ENCODE measurements at regions not wholly inside any gene's neighbourhood (a gene's known extent, or its start where the extent isn't known, plus 50 kb on each side); places are given as distances from the start of the nearest gene placed in this dataset.

GRCh38 chr10:131580076-131580652 lies 268.6 kb upstream of the TCERG1L start:
- no peak for ATAC-seq
- TF ChIP-seq ZNF24 (IDR thresholded peaks at IDR 0.05): no peak
- DNase-seq (ENCODE audit: low read depth, low spot score): no peak

GRCh38 chr10:131580674-131581073 lies 269.2 kb upstream of the TCERG1L start:
- ATAC-seq (no peak), DNase-seq (ENCODE audit: low read depth, low spot score) (no peak), FAIRE-seq (no peak)
- Histone ChIP-seq H3K27ac (ENCODE audit: control insufficient read depth, insufficient read depth) (no peak overlapping the region), H3K79me2 (ENCODE audit: control insufficient read depth, insufficient read depth, low read length) (no peaks in the 10 kb centered on the region), H3K4me2 (ENCODE audit: control insufficient read depth, insufficient read depth) (no peak overlapping the region), H3K4me1 (ENCODE audit: control insufficient read depth, insufficient read depth, low read length) (no peaks in the 10 kb centered on the region), H3K4me3 (no peak overlapping the region), H3K36me3 (ENCODE audit: control insufficient read depth in 2 of 2, insufficient read depth in 2 of 2, low read length in 1 of 2) (no peaks in the 10 kb centered on the region), H3K27me3 (replicated peaks in 1 of 2; ENCODE audit: control insufficient read depth in 2 of 2, insufficient read depth in 2 of 2, low read length in 1 of 2) (no peaks in the 10 kb centered on the region), H3K9ac (ENCODE audit: control insufficient read depth, insufficient read depth, low read length) (no peak overlapping the region), H4K20me1 (ENCODE audit: control insufficient read depth, insufficient read depth) (no peaks in the 10 kb centered on the region), H2AFZ (ENCODE audit: control insufficient read depth, low read depth, low read length) (no peak overlapping the region), H3K9me3 (replicated peaks; ENCODE audit: control insufficient read depth, insufficient read depth, low read length) (no peaks in the 10 kb centered on the region)
- TF ChIP-seq GABPA (IDR thresholded peaks at IDR 0.05; ENCODE audit: low read depth): no peak
- no peak for TF ChIP-seq YBX1 (IDR thresholded peaks at IDR 0.05)
- TF ChIP-seq POLR2AphosphoS5 (IDR thresholded peaks at IDR 0.05; ENCODE audit: low read length): no peak
- TF ChIP-seq ETV6 (conservative IDR thresholded peaks at IDR 0.05 in 1 of 2, IDR thresholded peaks at IDR 0.05 in 1 of 2; ENCODE audit: borderline replicate concordance in 1 of 2, low read depth in 1 of 2): no peak
- no peak for TF ChIP-seq SIX5 (IDR thresholded peaks at IDR 0.05; ENCODE audit: low read depth, low read length, severe bottlenecking)
- TF ChIP-seq, protein P1, sequence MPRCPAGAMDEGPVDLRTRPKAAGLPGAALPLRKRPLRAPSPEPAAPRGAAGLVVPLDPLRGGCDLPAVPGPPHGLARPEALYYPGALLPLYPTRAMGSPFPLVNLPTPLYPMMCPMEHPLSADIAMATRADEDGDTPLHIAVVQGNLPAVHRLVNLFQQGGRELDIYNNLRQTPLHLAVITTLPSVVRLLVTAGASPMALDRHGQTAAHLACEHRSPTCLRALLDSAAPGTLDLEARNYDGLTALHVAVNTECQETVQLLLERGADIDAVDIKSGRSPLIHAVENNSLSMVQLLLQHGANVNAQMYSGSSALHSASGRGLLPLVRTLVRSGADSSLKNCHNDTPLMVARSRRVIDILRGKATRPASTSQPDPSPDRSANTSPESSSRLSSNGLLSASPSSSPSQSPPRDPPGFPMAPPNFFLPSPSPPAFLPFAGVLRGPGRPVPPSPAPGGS (IDR thresholded peaks at IDR 0.05; ENCODE audit: borderline replicate concordance, insufficient read depth, low read depth, low read length, poor library complexity, severe bottlenecking): no peak
- TF ChIP-seq CBFB (IDR thresholded peaks at IDR 0.05; ENCODE audit: low read depth): no peak
- TF ChIP-seq ZNF592 (IDR thresholded peaks at IDR 0.05): no peak
- intact Hi-C loops (cut with micrococcal nuclease; ENCODE audit: unreplicated experiment) (no loop called here), in situ Hi-C loops (cut with MboI) (no loop called here)
- CTCF ChIA-PET: no interaction called here
- no TSS peak for BruUV-seq (replicated peaks)
- POLR2A ChIA-PET: no interaction called here
- WGBS (ENCODE audit: insufficient coverage, insufficient replicate concordance, low lambda C conversion rate, missing lambda C conversion rate): 21% methylated on average over 3 of the region's 3 CpGs
- SMC1A ChIA-PET (ENCODE audit: uncharacterized antibody, unreplicated experiment): no interaction called here
- RAD21 ChIA-PET (ENCODE audit: unreplicated experiment): no interaction called here

More at GRCh38 chr10:131580076-131580652, 268.6 kb upstream of the TCERG1L start:
- ChIA-PET RAD21 (ENCODE audit: unreplicated experiment) (no interaction called here), CTCF (no interaction called here), POLR2A (no interaction called here), SMC1A (ENCODE audit: uncharacterized antibody, unreplicated experiment) (no interaction called here)
- Histone ChIP-seq H3K4me1 (ENCODE audit: control insufficient read depth, insufficient read depth, low read length) (no peaks in the 10 kb centered on the region), H3K4me2 (ENCODE audit: control insufficient read depth, insufficient read depth) (no peak overlapping the region), H4K20me1 (ENCODE audit: control insufficient read depth, insufficient read depth) (no peaks in the 10 kb centered on the region), H3K27me3 (replicated peaks in 1 of 2; ENCODE audit: control insufficient read depth in 2 of 2, insufficient read depth in 2 of 2, low read length in 1 of 2) (no peaks in the 10 kb centered on the region), H3K27ac (ENCODE audit: control insufficient read depth, insufficient read depth) (no peak overlapping the region), H2AFZ (ENCODE audit: control insufficient read depth, low read depth, low read length) (no peak overlapping the region), H3K4me3 (no peak overlapping the region), H3K9ac (ENCODE audit: control insufficient read depth, insufficient read depth, low read length) (no peak overlapping the region), H3K36me3 (ENCODE audit: control insufficient read depth in 2 of 2, insufficient read depth in 2 of 2, low read length in 1 of 2) (no peaks in the 10 kb centered on the region), H3K9me3 (replicated peaks; ENCODE audit: control insufficient read depth, insufficient read depth, low read length) (no peaks in the 10 kb centered on the region), H3K79me2 (ENCODE audit: control insufficient read depth, insufficient read depth, low read length) (no peaks in the 10 kb centered on the region)
- no peak for FAIRE-seq
- 28% methylated on average over 11 of the region's 11 CpGs for WGBS (ENCODE audit: insufficient coverage, insufficient replicate concordance, low lambda C conversion rate, missing lambda C conversion rate)
- in situ Hi-C loops (cut with MboI): no loop called here
- BruUV-seq (replicated peaks): no TSS peak
- intact Hi-C loops (cut with micrococcal nuclease; ENCODE audit: unreplicated experiment): no loop called here
